Fibroblast of lung (primary cell): ENCODE measurements at regions not wholly inside any gene's neighbourhood (a gene's known extent, or its start where the extent isn't known, plus 50 kb on each side); places are given as distances from the start of the nearest gene placed in this dataset.

ENCODE experiments used
- CTCF ChIP-seq, 2 donors: IDR thresholded peaks in 1 of 2; conservative IDR thresholded peaks in 1 of 2; 1 replicate in 1 of 2; 2 replicates in 1 of 2; pipeline ENCODE4 v1.5.1; 2011 to 2012; ENCODE audit warnings: low read length in 2 of 2, control low read depth in 1 of 2, inconsistent platforms in 1 of 2, low read depth in 1 of 2, mild to moderate bottlenecking in 1 of 2
- EZH2 ChIP-seq: IDR thresholded peaks from 2 replicates; pipeline ENCODE4 v1.5.1; 2012; ENCODE audit warnings: low read length, control low read depth, mild to moderate bottlenecking; ENCODE audit errors: missing control alignments

DNA sequence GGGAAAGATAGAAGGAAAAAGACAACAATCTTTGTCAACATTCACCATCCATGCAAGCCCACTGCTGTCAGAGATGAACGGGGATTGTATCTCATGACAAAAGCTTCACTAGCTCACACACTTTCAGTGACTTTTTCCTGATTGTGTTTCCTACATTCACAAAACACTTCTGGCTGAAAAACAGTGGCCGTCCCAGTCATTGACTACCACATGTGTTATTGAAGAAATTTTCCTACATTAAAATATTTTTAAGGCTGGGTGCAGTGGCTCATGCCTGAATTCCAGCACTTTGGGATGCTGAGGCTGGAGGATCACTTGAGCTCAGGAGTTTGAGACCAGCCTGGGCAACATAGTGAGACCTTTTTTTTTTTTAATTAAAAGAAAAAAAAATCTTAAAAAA is 90.9 kb downstream of the MOGAT1 start:
- TF ChIP-seq CTCF (conservative IDR thresholded peaks at IDR 0.05 in 1 of 2, IDR thresholded peaks at IDR 0.05 in 1 of 2; ENCODE audit: low read depth in 1 of 2, low read length in 2 of 2) (no peak), EZH2 (no peak)
